Tibial artery (tissue), 4 donors: ENCODE measurements at regions not wholly inside any gene's neighbourhood (a gene's known extent, or its start where the extent isn't known, plus 50 kb on each side); places are given as distances from the start of the nearest gene placed in this dataset.

ENCODE experiments used
- DNase-seq, 2 donors: peaks; one replicate each; pipeline ENCODE4 v3.0.0-alpha.2; 2019
- H3K27ac ChIP-seq, 2 donors: fragments of 200-600 bp; sonication (generic) in 1 of 2; 1 replicate in 1 of 2; 2 replicates in 1 of 2; pipeline ENCODE4 v1.5.1; 2018 to 2019; ENCODE audit warnings: mild to moderate bottlenecking in 1 of 2
- H3K27me3 ChIP-seq, 2 donors: fragments of 200-600 bp; sonication (generic) in 1 of 2; one replicate each; pipeline versions ENCODE4 v1.5.1 to v1.6.0; 2016 to 2019
- H3K36me3 ChIP-seq, 3 donors: fragments of 200-600 bp; sonication (generic) in 2 of 3; one replicate each; pipeline ENCODE4 v1.5.1; 2016 to 2019; ENCODE audit warnings: mild to moderate bottlenecking in 2 of 3
- H3K4me1 ChIP-seq, 4 donors: fragments of 200-600 bp; sonication (generic) in 2 of 4; 1 replicate in 3 of 4; 2 replicates in 1 of 4; pipeline ENCODE4 v1.5.1; 2016 to 2019
- H3K4me3 ChIP-seq, 2 donors: fragments of 200-600 bp; sonication (generic) in 1 of 2; 1 replicate in 1 of 2; 2 replicates in 1 of 2; pipeline ENCODE4 v1.5.1; 2018 to 2019; ENCODE audit warnings: mild to moderate bottlenecking in 2 of 2
- H3K9me3 ChIP-seq, 3 donors: fragments of 200-600 bp; sonication (generic) in 1 of 3; one replicate each; pipeline ENCODE4 v1.5.1; 2016 to 2019
- CTCF ChIP-seq, 2 experiments: fragments of 200-600 bp in 1 of 2; fragments of 450-650 bp in 1 of 2; IDR thresholded peaks; one replicate each; pipeline ENCODE4 v1.5.1; 2017 to 2019; ENCODE audit warnings: antibody characterized with exemption in 2 of 2, mild to moderate bottlenecking in 1 of 2, moderate library complexity in 1 of 2
- intact Hi-C: fragments of 100-400 bp; cut with DNase I; formaldehyde crosslinking; loops from one replicate; pipeline ENCODE4 v1.15.0; 2023; ENCODE audit warnings: low total_unique reads

GRCh38 chr6:126600258-126600916 lies 260.5 kb downstream of the CENPW start:
- H3K36me3 ChIP-seq, result no peaks in the 10 kb centered on the region
- no peaks in the 10 kb centered on the region for H3K27me3 ChIP-seq
- H3K27ac ChIP-seq, result no peak overlapping the region
- H3K4me1 ChIP-seq, result no peaks in the 10 kb centered on the region
- TF ChIP-seq CTCF (IDR thresholded peaks at IDR 0.05), result no peak
- intact Hi-C loops, result no loop called here
- no peak for DNase-seq
- no peaks in the 10 kb centered on the region for H3K9me3 ChIP-seq
- no peak overlapping the region for H3K4me3 ChIP-seq

GRCh38 chr6:126603410-126603809 lies 263.5 kb downstream of the CENPW start:
- no peak for TF ChIP-seq CTCF (IDR thresholded peaks at IDR 0.05)
- DNase-seq, result no peak

GRCh38 chr6:126605089-126605488 lies 265.2 kb downstream of the CENPW start:
- intact Hi-C loops, result no loop called here

More at GRCh38 chr6:126603410-126603809, 263.5 kb downstream of the CENPW start:
- Histone ChIP-seq H3K27me3 (no peaks in the 10 kb centered on the region), H3K9me3 (no peaks in the 10 kb centered on the region), H3K27ac (no peak overlapping the region), H3K4me3 (no peak overlapping the region), H3K36me3 (no peaks in the 10 kb centered on the region), H3K4me1 (no peaks in the 10 kb centered on the region)
- intact Hi-C loops, result no loop called here

GRCh38 chr6:126607289-126607688 lies 267.4 kb downstream of the CENPW start:
- H3K27ac ChIP-seq, result no peak overlapping the region
- H3K4me3 ChIP-seq, result no peak overlapping the region
- H3K27me3 ChIP-seq, result no peaks in the 10 kb centered on the region
- no peaks in the 10 kb centered on the region for H3K4me1 ChIP-seq
- H3K36me3 ChIP-seq, result no peaks in the 10 kb centered on the region
- H3K9me3 ChIP-seq, result no peaks in the 10 kb centered on the region
- no peak for DNase-seq
- no peak for TF ChIP-seq CTCF (IDR thresholded peaks at IDR 0.05)
- intact Hi-C loops, result no loop called here

More at GRCh38 chr6:126605089-126605488, 265.2 kb downstream of the CENPW start:
- no peak for TF ChIP-seq CTCF (IDR thresholded peaks at IDR 0.05)
- H3K9me3 ChIP-seq, result no peaks in the 10 kb centered on the region
- H3K27me3 ChIP-seq, result no peaks in the 10 kb centered on the region
- H3K4me1 ChIP-seq, result no peaks in the 10 kb centered on the region
- H3K36me3 ChIP-seq, result no peaks in the 10 kb centered on the region
- no peak overlapping the region for H3K4me3 ChIP-seq
- H3K27ac ChIP-seq, result no peak overlapping the region
- DNase-seq, result no peak

- Histone ChIP-seq H3K9me3 (no peaks in the 10 kb centered on the region), H3K27me3 (no peaks in the 10 kb centered on the region), H3K4me3 (no peak overlapping the region), H3K36me3 (no peaks in the 10 kb centered on the region), H3K4me1 (no peaks in the 10 kb centered on the region), H3K27ac (no peak overlapping the region)
- intact Hi-C loops, result no loop called here
- no peak for DNase-seq
- no peak for TF ChIP-seq CTCF (IDR thresholded peaks at IDR 0.05)
These were observed 268.8 kb downstream of the CENPW start for GRCh38 chr6:126608681-126609080.
